HG03442 (cell line): ENCODE measurements at regions not wholly inside any gene's neighbourhood (a gene's known extent, or its start where the extent isn't known, plus 50 kb on each side); places are given as distances from the start of the nearest gene placed in this dataset.
"Not testable (repeated sequence)": the region's sequence is repeated elsewhere in the genome, so short reads cannot be mapped to it uniquely, and the experiment has no call there.

Experiments used
- ATAC-seq: cut with Tn5 transposase; IDR thresholded peaks from one replicate; pipeline ENCODE4 v1.9.1; 2021; ENCODE audit warnings: mild to moderate bottlenecking, moderate library complexity; ENCODE audit not compliant: unreplicated experiment

DNA sequence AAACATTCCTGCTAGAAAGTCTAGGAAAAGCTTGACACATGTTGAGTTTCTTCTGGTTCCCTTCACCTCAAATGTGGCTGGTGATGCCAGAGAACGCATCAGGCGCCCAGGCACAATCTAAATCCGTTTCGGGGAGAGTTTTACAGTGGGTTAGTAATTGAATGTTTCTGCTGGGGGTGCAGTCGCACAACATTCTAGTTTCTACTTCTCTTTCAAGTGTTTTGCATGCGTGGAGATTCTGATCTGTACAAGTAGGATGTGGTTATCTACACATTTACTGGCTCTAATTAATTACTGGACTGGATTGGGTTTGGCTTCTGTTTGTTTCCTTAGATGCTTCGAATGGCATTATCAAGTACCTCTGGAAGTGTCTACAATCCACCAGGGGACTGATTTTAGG is 173.8 kb downstream of the TMEM26 start:
- no peak for ATAC-seq

- no peak for ATAC-seq
Observed at GRCh38 chr10:61278556-61278955, 174.6 kb downstream of the TMEM26 start.

- no peak for ATAC-seq
Observed at GRCh38 chr10:61272781-61273180, 180.4 kb downstream of the TMEM26 start.

GRCh38 chr10:61271127-61271780 is 181.9 kb downstream of the TMEM26 start:
- ATAC-seq, result no peak

- no peak for ATAC-seq
Observed at GRCh38 chr10:61263518-61263917, 189.7 kb downstream of the TMEM26 start.

DNA sequence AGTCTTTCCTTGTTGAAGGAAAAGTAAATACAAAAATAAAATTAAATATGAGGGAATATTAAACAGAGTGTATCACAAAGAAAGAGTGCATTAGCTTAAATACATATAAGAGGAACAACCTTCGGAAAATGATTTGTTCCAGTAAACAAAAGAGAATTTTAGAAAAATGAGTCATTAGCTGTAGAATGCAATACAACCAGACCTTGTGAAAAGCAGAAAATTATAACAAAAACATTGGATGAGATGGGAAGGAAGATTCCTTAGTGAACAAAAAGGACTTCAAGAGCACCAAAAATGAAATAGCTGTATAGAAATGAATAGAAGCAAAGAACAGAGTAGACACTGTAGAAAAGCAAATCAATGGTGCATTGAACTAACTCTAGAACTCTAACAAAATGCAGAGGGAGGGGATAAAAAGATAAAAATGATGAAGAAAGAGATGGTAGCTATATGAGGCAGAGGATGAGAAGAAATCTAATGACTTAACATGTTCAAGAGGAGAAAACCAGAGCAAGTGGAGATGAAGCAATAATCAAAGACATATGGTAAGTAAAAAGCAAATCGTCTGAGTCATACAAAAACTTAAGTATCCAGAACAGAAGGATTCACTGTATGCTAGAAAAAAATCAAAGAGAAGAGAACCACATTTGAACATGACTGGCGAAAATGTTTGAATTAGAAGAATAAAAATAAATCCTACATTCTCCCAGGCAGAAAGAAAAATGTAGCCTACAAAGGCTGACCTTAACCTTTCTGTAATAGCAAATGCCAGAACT is 190.5 kb downstream of the TMEM26 start:
- ATAC-seq, result no peak

DNA sequence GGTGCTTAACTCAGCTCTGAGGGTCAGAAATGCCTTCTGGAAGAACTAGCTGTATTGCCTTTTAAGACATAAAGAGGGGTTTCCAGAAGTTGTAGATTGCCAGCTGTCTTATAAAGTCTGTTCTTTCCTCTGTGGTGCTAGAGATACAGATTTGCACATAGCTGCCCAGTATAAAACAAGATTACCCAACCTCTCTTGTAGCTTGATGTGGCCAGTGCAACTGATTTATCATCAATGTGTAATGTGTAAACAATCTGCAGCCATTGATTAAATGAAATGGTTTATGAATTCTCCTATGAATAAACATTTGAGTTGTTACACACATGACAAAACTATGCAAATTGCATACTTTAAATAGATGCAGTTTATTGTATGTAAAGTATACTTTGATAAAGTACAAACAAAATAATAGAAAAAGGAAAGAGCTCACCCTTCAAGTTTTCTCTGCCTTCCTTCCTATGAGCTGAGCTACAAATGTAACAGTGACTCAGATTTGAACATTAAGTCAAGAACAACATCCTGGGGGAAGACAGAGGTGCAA is 195.2 kb downstream of the TMEM26 start:
- ATAC-seq, result no peak

- ATAC-seq, result no peak
Observed at GRCh38 chr10:61257136-61257535, 196.0 kb downstream of the TMEM26 start.

DNA sequence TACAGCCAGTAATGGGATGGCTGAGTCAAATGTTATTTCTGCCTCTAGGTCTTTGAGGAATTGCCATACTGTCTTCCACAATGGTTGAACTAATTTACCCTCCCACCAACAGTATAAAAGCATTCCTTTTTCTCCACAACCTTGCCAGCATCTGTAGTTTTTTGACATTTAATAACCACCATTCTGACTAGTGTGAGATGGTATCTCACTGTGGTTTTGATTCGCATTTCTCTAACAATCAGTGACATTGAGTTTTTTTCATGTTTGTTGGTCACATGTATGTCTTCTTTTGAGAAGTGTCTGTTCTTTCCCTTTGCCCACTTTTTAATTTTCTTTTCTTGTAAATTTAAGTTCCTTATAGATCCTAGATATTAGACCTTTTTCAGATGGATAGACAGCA is 200.9 kb downstream of the TMEM26 start:
- not testable (repeated sequence) for ATAC-seq

DNA sequence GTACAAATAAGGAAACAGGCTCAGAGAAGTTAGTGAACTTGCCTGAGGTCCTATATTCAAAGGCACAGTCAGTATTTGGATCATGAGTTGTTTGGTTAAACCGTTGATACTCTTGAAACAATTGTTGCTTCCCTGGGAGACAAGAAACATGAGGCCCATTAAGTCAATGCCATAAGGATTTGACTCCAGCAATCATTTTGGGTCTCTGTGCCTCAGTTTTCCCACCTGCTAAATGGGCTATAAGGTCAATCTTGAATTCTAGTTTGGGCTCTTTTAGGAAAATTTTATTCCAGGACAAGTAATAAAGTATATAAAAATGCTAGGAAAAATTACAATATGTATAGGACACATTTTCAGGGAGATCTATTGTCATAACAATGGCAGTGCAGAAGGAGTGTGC is 202.1 kb downstream of the TMEM26 start:
- no peak for ATAC-seq

- no peak for ATAC-seq
Observed at GRCh38 chr10:61250131-61250530, 203.1 kb downstream of the TMEM26 start.

DNA sequence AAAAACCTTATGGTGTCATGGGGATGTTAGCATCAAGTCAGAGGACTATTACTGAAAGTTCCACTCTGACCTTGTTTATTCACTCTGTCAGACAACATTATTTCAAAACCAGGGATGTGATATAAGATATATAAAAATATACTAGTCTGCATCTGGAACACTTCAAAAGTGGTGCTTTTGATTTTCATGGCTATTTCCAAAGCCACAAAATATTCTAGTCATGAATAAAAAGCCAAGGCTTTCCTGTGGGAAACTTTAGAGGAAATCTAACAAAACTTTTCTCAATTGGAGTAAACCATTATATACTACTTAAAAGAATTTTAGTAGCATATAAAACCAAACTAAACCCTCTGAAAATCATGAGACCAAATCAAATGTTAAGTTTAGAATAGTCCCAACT is 205.2 kb downstream of the TMEM26 start:
- ATAC-seq, result no peak

GRCh38 chr10:61244261-61244775 is 208.9 kb downstream of the TMEM26 start:
- ATAC-seq, result no peak

- no peak for ATAC-seq
Observed at GRCh38 chr10:61232780-61233179, 220.4 kb downstream of the TMEM26 start.

GRCh38 chr10:61225939-61226338 is 227.2 kb downstream of the TMEM26 start:
- ATAC-seq, result no peak

GRCh38 chr10:61223576-61223975 is 229.6 kb downstream of the TMEM26 start:
- no peak for ATAC-seq

DNA sequence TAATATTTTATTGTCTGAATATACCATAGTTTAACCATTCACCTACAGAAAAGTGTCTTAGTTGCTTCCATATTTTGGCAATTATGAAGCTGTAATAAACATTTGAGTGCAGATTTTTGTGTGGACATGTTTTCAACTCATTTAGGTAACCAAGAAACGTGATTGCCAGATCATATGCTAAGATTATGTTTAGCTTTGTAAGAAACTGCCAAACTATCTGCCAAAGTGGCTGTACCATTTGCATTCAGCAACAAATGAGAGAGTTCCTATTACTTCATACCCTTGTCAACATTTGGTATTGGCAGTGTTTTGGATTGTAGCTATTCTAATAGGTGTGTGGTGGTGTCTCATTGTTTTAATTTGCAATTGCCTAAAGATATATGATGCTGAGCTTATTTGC is 233.5 kb downstream of the TMEM26 start:
- ATAC-seq, result no peak

DNA sequence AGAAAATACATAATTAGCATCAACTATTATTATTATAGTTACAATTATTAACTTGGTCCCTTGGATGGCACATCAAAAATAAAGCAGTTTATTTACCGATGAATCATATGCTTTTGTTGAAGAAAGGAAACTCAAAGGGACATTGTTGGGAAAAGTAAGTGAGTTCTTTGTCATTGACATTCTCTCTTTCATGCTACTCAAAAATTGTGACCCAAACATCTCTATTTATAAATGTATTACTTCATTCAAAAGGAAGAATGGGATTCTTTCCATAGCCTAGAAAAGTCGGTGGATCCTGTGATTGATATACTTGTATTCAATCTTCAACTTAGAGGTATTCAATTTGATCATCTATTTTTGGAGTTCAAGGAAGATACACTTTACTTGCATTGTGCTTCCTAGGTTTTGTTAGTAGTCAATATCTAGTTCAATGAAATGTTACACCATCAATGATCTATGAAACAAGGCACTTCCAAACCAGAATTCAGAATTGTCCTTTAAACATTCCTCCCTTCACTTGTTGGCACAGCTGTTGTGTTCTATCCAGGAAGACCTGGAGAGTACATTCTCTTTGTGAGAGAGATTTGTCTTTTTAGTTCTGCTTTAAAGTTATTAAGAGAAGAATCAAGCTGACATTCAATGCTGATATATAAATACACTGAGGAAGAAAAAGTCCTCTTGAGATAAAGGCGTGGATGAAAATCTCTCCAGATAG is 235.2 kb downstream of the TMEM26 start:
- no peak for ATAC-seq

- ATAC-seq, result no peak
Observed at GRCh38 chr10:61215246-61215645, 237.9 kb downstream of the TMEM26 start.

GRCh38 chr10:61211468-61211867 is 241.7 kb downstream of the TMEM26 start:
- ATAC-seq, result no peak

DNA sequence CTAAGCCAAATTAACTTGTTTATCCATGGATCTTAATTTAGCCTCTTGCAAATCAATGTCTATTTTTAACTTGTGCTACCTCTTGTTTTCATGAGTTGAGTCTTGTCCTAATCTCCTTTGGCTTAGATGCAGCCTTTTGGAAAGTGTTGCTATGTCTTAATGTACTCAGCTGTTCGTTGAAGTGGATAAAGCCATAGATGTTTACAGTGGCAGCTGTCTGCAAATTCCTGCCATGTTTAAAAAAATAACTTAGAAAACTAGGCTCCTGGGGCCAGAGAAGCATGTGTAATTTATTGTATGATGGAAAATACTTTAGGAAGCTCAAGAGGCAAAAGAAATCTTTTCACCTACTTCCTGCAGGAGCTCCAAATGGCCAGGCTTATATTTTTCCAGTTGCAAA is 253.1 kb upstream of the RHOBTB1 start:
- no peak for ATAC-seq
